Endothelial cell of umbilical vein (primary cell): ENCODE measurements at regions not wholly inside any gene's neighbourhood (a gene's known extent, or its start where the extent isn't known, plus 50 kb on each side); places are given as distances from the start of the nearest gene placed in this dataset.

ENCODE experiments used
- BruUV-seq: library from RNA; stranded (reverse); fragments of 400-500 nt; replicated peaks from 2 replicates; lab custom pipeline; 2021; lab: Mats Ljungman, UMichigan
- CTCF ChIA-PET: fragments of 300-600, 350-600 bp; sonication (Branson Sonifier 250); formaldehyde crosslinking; loops from one replicate; lab custom pipeline; 2021; ENCODE audit warnings: antibody characterized with exemption, inconsistent platforms; lab: Charles Lee
- POLR2A ChIA-PET: fragments of 300-600, 350-600 bp; sonication (Branson Sonifier 250); formaldehyde crosslinking; loops from one replicate; lab custom pipeline; 2021; ENCODE audit warnings: antibody characterized with exemption, inconsistent platforms; lab: Charles Lee
- DNase-seq: peaks from one replicate; pipeline ENCODE4 v3.0.0-alpha.2; 2011; ENCODE audit warnings: low read depth, low spot score
- FAIRE-seq: peaks from 2 replicates; lab custom pipeline; 2011; peaks lifted over from hg19 to GRCh38; lab: Jason Lieb, UNC
- H2AFZ ChIP-seq: 2 replicates; pipeline ENCODE4 v1.6.0; 2012; ENCODE audit warnings: low read depth, low read length, control low read depth, inconsistent platforms
- H3K27ac ChIP-seq: 2 replicates; pipeline ENCODE4 v1.5.1; 2011; ENCODE audit warnings: low read depth, mild to moderate bottlenecking, control low read depth, low read length, moderate library complexity; ENCODE audit not compliant: insufficient read depth
- H3K27me3 ChIP-seq, 2 experiments: 2 replicates each; pipeline versions ENCODE4 v1.6.0 to v1.6.1; 2011; ENCODE audit warnings: low read length in 2 of 2, mixed read lengths in 1 of 2; ENCODE audit not compliant: control insufficient read depth in 2 of 2, insufficient read depth in 2 of 2
- H3K36me3 ChIP-seq, 2 experiments: 2 replicates in 1 of 2; 3 replicates in 1 of 2; pipeline ENCODE4 v1.5.1; 2011; ENCODE audit warnings: low read length in 2 of 2, mild to moderate bottlenecking in 1 of 2, moderate library complexity in 1 of 2; ENCODE audit not compliant: control insufficient read depth in 2 of 2, insufficient read depth in 2 of 2; ENCODE audit errors: extremely low read depth in 1 of 2
- H3K4me1 ChIP-seq: 3 replicates; pipeline ENCODE4 v1.5.1; 2011; ENCODE audit warnings: mild to moderate bottlenecking, low read length; ENCODE audit not compliant: control insufficient read depth, insufficient read depth; ENCODE audit errors: extremely low read depth
- H3K4me2 ChIP-seq: 2 replicates; pipeline ENCODE4 v1.6.1; 2011; ENCODE audit warnings: low read length, control low read depth, mixed read lengths; ENCODE audit not compliant: insufficient read depth
- H3K4me3 ChIP-seq, 3 experiments: fragments of 200-600 bp in 1 of 3; sonication (generic), shearing (Covaris generic) in 1 of 3; replicated peaks in 1 of 3; 2 replicates each; pipeline ENCODE4 v1.5.1; 2011 to 2016; ENCODE audit warnings: control low read depth in 3 of 3, low read length in 3 of 3, mild to moderate bottlenecking in 2 of 3, inconsistent platforms in 1 of 3, low read depth in 1 of 3, moderate library complexity in 1 of 3; ENCODE audit not compliant: insufficient read depth in 1 of 3
- H3K79me2 ChIP-seq: 2 replicates; pipeline ENCODE4 v1.6.0; 2012; ENCODE audit warnings: low read length, inconsistent platforms; ENCODE audit not compliant: control insufficient read depth, insufficient read depth
- H3K9ac ChIP-seq: replicated peaks from 2 replicates; pipeline ENCODE3; 2011; ENCODE audit warnings: low read length, control low read depth; ENCODE audit not compliant: insufficient read depth; ENCODE audit errors: extremely low read depth
- H3K9me1 ChIP-seq: replicated peaks from 3 replicates; pipeline ENCODE4 v1.6.0; 2011; ENCODE audit warnings: mild to moderate bottlenecking, low read length; ENCODE audit not compliant: control insufficient read depth, insufficient read depth; ENCODE audit errors: extremely low read depth
- H3K9me3 ChIP-seq: replicated peaks from 2 replicates; pipeline ENCODE4 v1.5.1; 2012; ENCODE audit warnings: low read length, inconsistent platforms; ENCODE audit not compliant: control insufficient read depth, insufficient read depth
- H4K20me1 ChIP-seq: replicated peaks from 2 replicates; pipeline ENCODE3; 2011; ENCODE audit warnings: mild to moderate bottlenecking, low read length; ENCODE audit not compliant: control insufficient read depth, insufficient read depth; ENCODE audit errors: extremely low read depth
- POLR2A ChIP-seq: IDR thresholded peaks from 2 replicates; pipeline ENCODE4 v1.6.1; 2012; ENCODE audit warnings: low read depth, mild to moderate bottlenecking, control low read depth, low read length
- POLR2AphosphoS5 ChIP-seq: IDR thresholded peaks from 2 replicates; pipeline ENCODE4 v1.6.1; 2012; ENCODE audit warnings: low read depth, mild to moderate bottlenecking, control low read depth, low read length, moderate library complexity; ENCODE audit not compliant: insufficient read depth
- dilution Hi-C: fragments of 300-500 bp; cut with MboI; formaldehyde crosslinking; loops from one replicate; pipeline ENCODE4 v1.15.0; 2019; ENCODE audit warnings: low sequenced_read_pairs; ENCODE audit not compliant: extremely low pct_ligation_motif_present
- intact Hi-C: fragments of 100-400 bp; cut with micrococcal nuclease; formaldehyde crosslinking; loops from one replicate; pipeline ENCODE4 v1.10.0; 2022

- Histone ChIP-seq H3K4me2 (no peak overlapping the region), H3K4me3 (no peak overlapping the region), H3K9ac (no peak overlapping the region), H3K9me3 (no peaks in the 10 kb centered on the region), H2AFZ (no peak overlapping the region), H4K20me1 (no peaks in the 10 kb centered on the region), H3K79me2 (no peaks in the 10 kb centered on the region), H3K27me3 (no peaks in the 10 kb centered on the region), H3K4me1 (no peaks in the 10 kb centered on the region), H3K36me3 (no peaks in the 10 kb centered on the region), H3K9me1 (no peaks in the 10 kb centered on the region), H3K27ac (no peak overlapping the region)
- BruUV-seq: no TSS peak
- ChIA-PET POLR2A (no interaction called here), CTCF (no interaction called here)
- intact Hi-C loops (no loop called here), dilution Hi-C loops (no loop called here)
- DNase-seq (no peak), FAIRE-seq (no peak)
- no peak for TF ChIP-seq POLR2A
These were observed 780.9 kb downstream of the TBC1D32 start for GRCh38 chr6:120553353-120553752.

- Histone ChIP-seq H3K4me3 (no peak overlapping the region), H3K36me3 (no peaks in the 10 kb centered on the region), H2AFZ (no peak overlapping the region), H3K4me2 (no peak overlapping the region), H3K79me2 (no peaks in the 10 kb centered on the region), H3K9me1 (no peaks in the 10 kb centered on the region), H3K27me3 (no peaks in the 10 kb centered on the region), H3K9ac (no peak overlapping the region), H4K20me1 (no peaks in the 10 kb centered on the region), H3K27ac (no peak overlapping the region), H3K4me1 (no peaks in the 10 kb centered on the region), H3K9me3 (no peaks in the 10 kb centered on the region)
- ChIA-PET POLR2A (no interaction called here), CTCF (no interaction called here)
- intact Hi-C loops (no loop called here), dilution Hi-C loops (no loop called here)
- DNase-seq: no peak
- FAIRE-seq: no peak
- no peak for TF ChIP-seq POLR2AphosphoS5
- BruUV-seq: no TSS peak
These were observed 788.9 kb downstream of the TBC1D32 start for GRCh38 chr6:120545353-120545752.
